Breast epithelium (tissue), 4 donors: ENCODE measurements at regions not wholly inside any gene's neighbourhood (a gene's known extent, or its start where the extent isn't known, plus 50 kb on each side); places are given as distances from the start of the nearest gene placed in this dataset.

Experiments
- DNase-seq, 2 donors: peaks; one replicate each; pipeline ENCODE4 v3.0.0-alpha.2; 2019; ENCODE audit warnings: low spot score in 2 of 2
- H3K27ac ChIP-seq, 2 donors: fragments of 200-600 bp; sonication (generic) in 1 of 2; one replicate each; pipeline ENCODE4 v1.5.1; 2016 to 2019; ENCODE audit warnings: mild to moderate bottlenecking in 1 of 2
- H3K27me3 ChIP-seq, 2 donors: fragments of 200-600 bp; sonication (generic) in 1 of 2; one replicate each; pipeline versions ENCODE4 v1.5.1 to v1.6.0; 2017 to 2019; ENCODE audit warnings: control low read depth in 1 of 2, mild to moderate bottlenecking in 1 of 2
- H3K36me3 ChIP-seq: fragments of 200-600 bp; one replicate; pipeline ENCODE4 v1.5.1; 2019
- H3K4me1 ChIP-seq, 2 donors: fragments of 200-600 bp; sonication (generic); one replicate each; pipeline ENCODE4 v1.5.1; 2016 to 2019; ENCODE audit warnings: control low read depth in 1 of 2
- H3K4me3 ChIP-seq, 3 donors: fragments of 200-600 bp; sonication (generic); 1 replicate in 2 of 3; 2 replicates in 1 of 3; pipeline ENCODE4 v1.5.1; 2016 to 2019; ENCODE audit warnings: mild to moderate bottlenecking in 3 of 3, moderate library complexity in 2 of 3
- H3K9me3 ChIP-seq, 2 donors: fragments of 200-600 bp; sonication (generic) in 1 of 2; one replicate each; pipeline ENCODE4 v1.5.1; 2016 to 2019; ENCODE audit warnings: control low read depth in 1 of 2
- POLR2A ChIP-seq: fragments of 450-650 bp; IDR thresholded peaks from one replicate; pipeline ENCODE4 v1.6.1; 2016; ENCODE audit warnings: antibody characterized with exemption, mild to moderate bottlenecking, moderate library complexity
- POLR2AphosphoS5 ChIP-seq, 3 donors: sonication (generic); formaldehyde crosslinking; IDR thresholded peaks; one replicate each; pipeline ENCODE4 v1.6.1; 2017; ENCODE audit warnings: antibody characterized with exemption in 3 of 3
- intact Hi-C: fragments of 100-400 bp; cut with DNase I; formaldehyde crosslinking; loops from one replicate; pipeline ENCODE4 v1.15.1; 2023; ENCODE audit warnings: low total_unique reads
- TF ChIP-seq, protein P1 (sequence below), 3 donors: fragments of 450-650 bp; IDR thresholded peaks; one replicate each; pipeline ENCODE4 v1.5.1; 2016 to 2017; ENCODE audit warnings: antibody characterized with exemption in 3 of 3, mild to moderate bottlenecking in 3 of 3, moderate library complexity in 3 of 3

DNA sequence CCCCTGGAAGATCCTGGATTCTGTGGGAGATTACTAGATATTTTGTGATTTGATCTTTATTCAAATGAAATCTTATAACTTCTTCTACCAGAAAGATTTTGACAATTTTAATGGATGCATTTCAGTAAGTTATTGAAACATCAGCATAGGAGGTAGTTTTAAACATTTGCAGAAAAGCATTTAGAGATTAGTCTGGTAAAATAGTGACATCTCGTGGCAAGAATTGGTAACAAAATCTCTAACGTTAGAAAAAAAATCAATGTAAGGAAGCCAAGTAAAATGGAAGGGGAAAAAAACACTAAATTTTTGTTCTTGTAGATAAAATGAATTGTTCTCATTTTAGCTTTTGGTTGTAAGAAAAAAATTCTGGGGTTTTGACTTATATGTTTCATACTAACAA, 73.3 kb downstream of the TASL start:
- no peak for TF ChIP-seq POLR2AphosphoS5 (IDR thresholded peaks at IDR 0.05)
- TF ChIP-seq, protein P1, sequence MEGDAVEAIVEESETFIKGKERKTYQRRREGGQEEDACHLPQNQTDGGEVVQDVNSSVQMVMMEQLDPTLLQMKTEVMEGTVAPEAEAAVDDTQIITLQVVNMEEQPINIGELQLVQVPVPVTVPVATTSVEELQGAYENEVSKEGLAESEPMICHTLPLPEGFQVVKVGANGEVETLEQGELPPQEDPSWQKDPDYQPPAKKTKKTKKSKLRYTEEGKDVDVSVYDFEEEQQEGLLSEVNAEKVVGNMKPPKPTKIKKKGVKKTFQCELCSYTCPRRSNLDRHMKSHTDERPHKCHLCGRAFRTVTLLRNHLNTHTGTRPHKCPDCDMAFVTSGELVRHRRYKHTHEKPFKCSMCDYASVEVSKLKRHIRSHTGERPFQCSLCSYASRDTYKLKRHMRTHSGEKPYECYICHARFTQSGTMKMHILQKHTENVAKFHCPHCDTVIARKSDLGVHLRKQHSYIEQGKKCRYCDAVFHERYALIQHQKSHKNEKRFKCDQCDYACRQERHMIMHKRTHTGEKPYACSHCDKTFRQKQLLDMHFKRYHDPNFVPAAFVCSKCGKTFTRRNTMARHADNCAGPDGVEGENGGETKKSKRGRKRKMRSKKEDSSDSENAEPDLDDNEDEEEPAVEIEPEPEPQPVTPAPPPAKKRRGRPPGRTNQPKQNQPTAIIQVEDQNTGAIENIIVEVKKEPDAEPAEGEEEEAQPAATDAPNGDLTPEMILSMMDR (IDR thresholded peaks at IDR 0.05) = peak in 1 of 3 donors; percentile 51
- DNase-seq = no peak
- Histone ChIP-seq H3K9me3 (no peaks in the 10 kb centered on the region), H3K4me1 (no peaks in the 10 kb centered on the region), H3K4me3 (no peak overlapping the region), H3K36me3 (no peaks in the 10 kb centered on the region), H3K27ac (no peak overlapping the region), H3K27me3 (peaks cover 0 to 32% of the 10 kb centered on the region in 2 donors)
- intact Hi-C loops = no loop called here

DNA sequence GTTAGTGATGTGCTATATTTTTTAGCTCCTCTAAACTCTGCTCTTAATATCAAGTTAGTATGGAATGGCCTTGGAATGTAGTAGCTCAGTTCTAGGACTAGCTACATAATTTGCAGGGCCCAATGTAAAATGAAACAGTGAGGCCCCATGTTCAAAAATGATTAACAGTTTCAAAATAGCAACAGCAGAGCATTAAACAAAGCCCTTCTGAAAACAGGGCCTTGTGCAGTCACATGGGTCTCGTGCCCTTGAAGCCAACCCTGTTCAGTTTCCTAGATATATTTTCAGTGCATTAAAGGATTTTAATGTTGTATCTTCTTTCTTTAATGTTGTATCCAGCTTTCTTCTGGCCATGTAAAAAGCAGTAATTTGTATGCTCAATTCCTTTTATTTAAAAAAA, 82.1 kb downstream of the TASL start:
- H3K4me1 ChIP-seq = no peaks in the 10 kb centered on the region
- no peak overlapping the region for H3K27ac ChIP-seq
- H3K4me3 ChIP-seq = no peak overlapping the region
- H3K36me3 ChIP-seq = no peaks in the 10 kb centered on the region
- no peak for TF ChIP-seq POLR2A
- no peak for TF ChIP-seq POLR2AphosphoS5 (IDR thresholded peaks at IDR 0.05)
- TF ChIP-seq, protein P1 (IDR thresholded peaks at IDR 0.05) = no peak
- H3K27me3 ChIP-seq = no peaks in the 10 kb centered on the region
- intact Hi-C loops = no loop called here
- no peaks in the 10 kb centered on the region for H3K9me3 ChIP-seq
- no peak for DNase-seq

DNA sequence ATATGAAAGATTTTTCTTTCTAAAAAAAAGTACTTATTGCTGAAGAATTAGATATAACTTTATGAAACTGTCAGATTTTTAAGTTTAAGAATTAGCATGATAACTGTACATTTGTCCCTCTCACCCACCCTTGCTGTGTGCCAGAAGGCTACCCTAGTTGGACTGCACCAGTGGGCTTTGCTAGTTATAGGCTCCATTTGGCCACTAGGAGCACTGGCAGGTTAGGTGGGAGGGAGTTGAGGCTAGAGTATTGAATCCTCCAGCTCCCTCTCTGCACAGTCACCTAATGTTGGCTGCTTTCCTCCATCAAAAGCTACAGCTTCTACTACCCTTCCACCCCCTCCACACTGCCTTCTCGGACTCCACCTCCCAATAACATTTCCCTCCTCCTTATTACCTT, 84.2 kb downstream of the TASL start:
- no peaks in the 10 kb centered on the region for H3K4me1 ChIP-seq
- no peaks in the 10 kb centered on the region for H3K36me3 ChIP-seq
- DNase-seq = no peak
- no peak overlapping the region for H3K27ac ChIP-seq
- intact Hi-C loops = no loop called here
- H3K9me3 ChIP-seq = no peaks in the 10 kb centered on the region
- no peak overlapping the region for H3K4me3 ChIP-seq
- no peak for TF ChIP-seq POLR2A
- no peak for TF ChIP-seq POLR2AphosphoS5 (IDR thresholded peaks at IDR 0.05)
- TF ChIP-seq, protein P1 (IDR thresholded peaks at IDR 0.05) = no peak
- peaks cover 0 to 9% of the 10 kb centered on the region in 2 donors for H3K27me3 ChIP-seq

DNA sequence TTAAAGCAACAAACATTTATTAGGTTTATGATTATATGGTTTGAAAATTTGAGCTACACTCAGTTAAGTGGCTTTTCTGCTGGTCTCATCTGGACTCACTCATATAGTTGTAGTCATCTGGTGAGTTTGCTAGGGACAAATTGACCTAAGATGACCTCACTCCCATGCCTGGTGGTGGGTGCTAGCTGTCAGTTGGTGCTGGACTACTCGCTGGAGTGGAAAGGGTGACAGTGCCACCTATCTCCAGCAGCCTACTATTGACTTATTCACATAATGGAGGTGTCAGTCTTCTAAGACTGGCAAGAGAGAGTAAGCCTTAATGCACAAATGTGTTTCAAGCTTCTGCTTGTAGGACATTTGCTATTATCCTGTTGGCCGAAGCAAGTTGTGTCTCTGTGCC, 88.2 kb downstream of the TASL start:
- H3K27ac ChIP-seq = no peak overlapping the region
- H3K4me1 ChIP-seq = no peaks in the 10 kb centered on the region
- intact Hi-C loops = no loop called here
- no peaks in the 10 kb centered on the region for H3K9me3 ChIP-seq
- no peak overlapping the region for H3K4me3 ChIP-seq
- H3K27me3 ChIP-seq = peaks cover 0 to 12% of the 10 kb centered on the region in 2 donors
- H3K36me3 ChIP-seq = no peaks in the 10 kb centered on the region
- DNase-seq = no peak
- TF ChIP-seq, protein P1 (IDR thresholded peaks at IDR 0.05) = no peak
- TF ChIP-seq POLR2A = no peak
- TF ChIP-seq POLR2AphosphoS5 (IDR thresholded peaks at IDR 0.05) = no peak

DNA sequence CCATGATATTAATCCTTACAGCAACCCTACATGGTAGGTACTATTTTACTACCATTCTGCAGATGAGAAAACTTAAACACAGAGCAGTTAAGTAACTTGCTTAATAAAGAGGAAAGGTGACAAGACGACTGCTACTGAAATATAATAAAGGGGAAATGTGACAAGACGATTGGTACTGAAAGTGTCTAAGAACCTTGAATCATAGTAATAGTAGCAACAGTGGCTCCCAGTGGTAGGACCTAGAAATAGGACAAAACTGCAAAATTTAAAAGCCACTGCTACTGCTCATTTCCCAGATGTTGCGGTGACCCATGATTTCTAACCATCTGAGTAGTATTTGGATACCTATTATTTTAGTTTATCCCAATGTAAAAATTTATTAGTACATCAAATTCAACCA, 89.5 kb downstream of the TASL start:
- Histone ChIP-seq H3K36me3 (no peaks in the 10 kb centered on the region), H3K27me3 (peaks cover 0 to 12% of the 10 kb centered on the region in 2 donors), H3K27ac (no peak overlapping the region), H3K4me3 (no peak overlapping the region), H3K4me1 (no peaks in the 10 kb centered on the region), H3K9me3 (no peaks in the 10 kb centered on the region)
- DNase-seq = no peak
- TF ChIP-seq, protein P1 (IDR thresholded peaks at IDR 0.05) = no peak
- TF ChIP-seq POLR2A (no peak), POLR2AphosphoS5 (IDR thresholded peaks at IDR 0.05) (no peak)
- intact Hi-C loops = no loop called here
